ENCODE measurements at regions not wholly inside any gene's neighbourhood (a gene's known extent, or its start where the extent isn't known, plus 50 kb on each side); places are given as distances from the start of the nearest gene placed in this dataset.

GRCh38 chr7:93678185-93678584 lies 103.7 kb upstream of the CALCR start:
- no peak for TF ChIP-seq CTCF (IDR thresholded peaks at IDR 0.05; ENCODE audit: insufficient read depth, low read length)
- no peak for TF ChIP-seq SPI1 (IDR thresholded peaks at IDR 0.05; ENCODE audit: borderline replicate concordance, low read depth)
- no peak for TF ChIP-seq POLR2AphosphoS5 (IDR thresholded peaks at IDR 0.05; ENCODE audit: low read depth)
- no peak for TF ChIP-seq GABPA (IDR thresholded peaks at IDR 0.05; ENCODE audit: low read depth)
- TF ChIP-seq, protein P1, sequence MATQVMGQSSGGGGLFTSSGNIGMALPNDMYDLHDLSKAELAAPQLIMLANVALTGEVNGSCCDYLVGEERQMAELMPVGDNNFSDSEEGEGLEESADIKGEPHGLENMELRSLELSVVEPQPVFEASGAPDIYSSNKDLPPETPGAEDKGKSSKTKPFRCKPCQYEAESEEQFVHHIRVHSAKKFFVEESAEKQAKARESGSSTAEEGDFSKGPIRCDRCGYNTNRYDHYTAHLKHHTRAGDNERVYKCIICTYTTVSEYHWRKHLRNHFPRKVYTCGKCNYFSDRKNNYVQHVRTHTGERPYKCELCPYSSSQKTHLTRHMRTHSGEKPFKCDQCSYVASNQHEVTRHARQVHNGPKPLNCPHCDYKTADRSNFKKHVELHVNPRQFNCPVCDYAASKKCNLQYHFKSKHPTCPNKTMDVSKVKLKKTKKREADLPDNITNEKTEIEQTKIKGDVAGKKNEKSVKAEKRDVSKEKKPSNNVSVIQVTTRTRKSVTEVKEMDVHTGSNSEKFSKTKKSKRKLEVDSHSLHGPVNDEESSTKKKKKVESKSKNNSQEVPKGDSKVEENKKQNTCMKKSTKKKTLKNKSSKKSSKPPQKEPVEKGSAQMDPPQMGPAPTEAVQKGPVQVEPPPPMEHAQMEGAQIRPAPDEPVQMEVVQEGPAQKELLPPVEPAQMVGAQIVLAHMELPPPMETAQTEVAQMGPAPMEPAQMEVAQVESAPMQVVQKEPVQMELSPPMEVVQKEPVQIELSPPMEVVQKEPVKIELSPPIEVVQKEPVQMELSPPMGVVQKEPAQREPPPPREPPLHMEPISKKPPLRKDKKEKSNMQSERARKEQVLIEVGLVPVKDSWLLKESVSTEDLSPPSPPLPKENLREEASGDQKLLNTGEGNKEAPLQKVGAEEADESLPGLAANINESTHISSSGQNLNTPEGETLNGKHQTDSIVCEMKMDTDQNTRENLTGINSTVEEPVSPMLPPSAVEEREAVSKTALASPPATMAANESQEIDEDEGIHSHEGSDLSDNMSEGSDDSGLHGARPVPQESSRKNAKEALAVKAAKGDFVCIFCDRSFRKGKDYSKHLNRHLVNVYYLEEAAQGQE (IDR thresholded peaks at IDR 0.05; ENCODE audit: insufficient replicate concordance, low read depth), result no peak

Measured in HL-60 (cell line).